ENCODE measurements at regions not wholly inside any gene's neighbourhood (a gene's known extent, or its start where the extent isn't known, plus 50 kb on each side); places are given as distances from the start of the nearest gene placed in this dataset.
A peak's percentile ranks its signal among the peaks of the same experiment; 100 is the strongest.

- Histone ChIP-seq H3K79me1 (ENCODE audit: insufficient read depth, low read depth, low read length, poor library complexity, severe bottlenecking) (no peaks in the 10 kb centered on the region), H3K23ac (ENCODE audit: insufficient read length, low read depth, low read length) (no peak overlapping the region), H3K9me3 (ENCODE audit: control insufficient read depth, low read depth, low read length) (no peaks in the 10 kb centered on the region), H3K18ac (ENCODE audit: insufficient read length, low read depth, low read length) (no peak overlapping the region), H3K14ac (ENCODE audit: insufficient read depth, low read length) (no peak overlapping the region), H3K4me2 (ENCODE audit: insufficient read depth, insufficient read length, low read length) (peak overlapping the region; percentile 90), H3K4me1 (ENCODE audit: insufficient read depth, low read length) (no peaks in the 10 kb centered on the region; the same call in 1 of the 2 replicates), H3K23me2 (ENCODE audit: insufficient read length, low read depth, low read length, poor library complexity, severe bottlenecking) (peaks cover 14% of the 10 kb centered on the region), H3K56ac (ENCODE audit: insufficient read length, low read depth, low read length) (no peak overlapping the region), H4K5ac (ENCODE audit: insufficient read length, low read depth, low read length) (no peak overlapping the region), H2BK5ac (ENCODE audit: insufficient read length, low read length) (no peak overlapping the region), H2BK120ac (ENCODE audit: low read depth, low read length, poor library complexity, severe bottlenecking) (no peak overlapping the region), H2BK20ac (ENCODE audit: low read depth, low read length, poor library complexity, severe bottlenecking) (no peak overlapping the region), H3K4ac (ENCODE audit: low read depth, low read length) (no peak overlapping the region), H3K27ac (ENCODE audit: insufficient read length, low read depth, low read length) (no peak overlapping the region), H3K79me2 (ENCODE audit: insufficient read depth, low read length) (peaks cover 10% of the 10 kb centered on the region; the same call in 1 of the 2 replicates), H3K27me3 (ENCODE audit: insufficient read depth, low read length) (no peaks in the 10 kb centered on the region; the same call in 1 of the 2 replicates), H4K8ac (replicated peaks; ENCODE audit: insufficient read length, low read depth, low read length) (no peak overlapping the region), H2AFZ (ENCODE audit: low read length) (no peak overlapping the region), H3T11ph (ENCODE audit: low read length) (no peak overlapping the region), H3K9ac (ENCODE audit: extremely low read depth, insufficient read length, low read length) (no peak overlapping the region), H2BK15ac (ENCODE audit: low read depth, low read length) (no peak overlapping the region), H4K91ac (ENCODE audit: insufficient read length, low read depth, low read length) (no peak overlapping the region), H4K20me1 (ENCODE audit: control insufficient read depth, insufficient read depth, insufficient read length) (no peaks in the 10 kb centered on the region), H2BK12ac (ENCODE audit: insufficient read length, low read depth, low read length) (no peak overlapping the region), H2AK5ac (ENCODE audit: insufficient read length, low read length) (no peak overlapping the region)
- peaks cover 16% of the 10 kb centered on the region for H3K27me3 Mint-ChIP-seq (ENCODE audit: low read depth)
- no peak overlapping the region for H3K27ac Mint-ChIP-seq
- H3K36me3 Mint-ChIP-seq (ENCODE audit: insufficient read depth in 1 of 3, low read depth in 3 of 3): peaks cover 5 to 33% (median 14%) of the 10 kb centered on the region in 3 experiments; a peak in 5 of 7 replicates
- no CpG with 5 or more reads among the region's 8 CpGs for WGBS (ENCODE audit: extremely low coverage, insufficient read length, low lambda C conversion rate)
- TF ChIP-seq CTCF (conservative IDR thresholded peaks at IDR 0.05): no peak
- peak overlapping the region in 1 of 2 experiments; percentile 78; a peak in 2 of 5 replicates for H3K4me3 Mint-ChIP-seq
- H3K4me1 Mint-ChIP-seq: peaks cover 26 to 33% of the 10 kb centered on the region in 2 experiments
- no peak for DNase-seq
- peaks cover 0 to under 1% of the 10 kb centered on the region in 2 experiments; a peak in 2 of 5 replicates for H3K9me3 Mint-ChIP-seq
These were observed 51.4 kb upstream of the GPR157 start for GRCh38 chr1:9180111-9180819.

Data from H9 (cell line).